ENCODE measurements at regions not wholly inside any gene's neighbourhood (a gene's known extent, or its start where the extent isn't known, plus 50 kb on each side); places are given as distances from the start of the nearest gene placed in this dataset.
"Not testable (repeated sequence)": the region's sequence is repeated elsewhere in the genome, so short reads cannot be mapped to it uniquely, and the experiment has no call there.

- no peak for DNase-seq
These were observed 425.4 kb downstream of the NDFIP2 start for GRCh38 chr13:79906345-79906744.

GRCh38 chr13:79905018-79905417 lies 424.1 kb downstream of the NDFIP2 start:
- DNase-seq, result no peak

- no peak for DNase-seq
These were observed 423.6 kb downstream of the NDFIP2 start for GRCh38 chr13:79904581-79904980.

- peak; percentile 17 for DNase-seq
These were observed 420.4 kb downstream of the NDFIP2 start for GRCh38 chr13:79901336-79901735.

GRCh38 chr13:79900356-79900755 lies 419.4 kb downstream of the NDFIP2 start:
- no peak for DNase-seq

GRCh38 chr13:79898996-79899395 lies 418.0 kb downstream of the NDFIP2 start:
- no peak for DNase-seq

GRCh38 chr13:79898202-79898826 lies 417.4 kb downstream of the NDFIP2 start:
- DNase-seq, result no peak

GRCh38 chr13:79896851-79897250 lies 415.9 kb downstream of the NDFIP2 start:
- DNase-seq, result no peak

GRCh38 chr13:79895416-79895815 lies 414.5 kb downstream of the NDFIP2 start:
- no peak for DNase-seq

GRCh38 chr13:79887278-79887677 lies 406.3 kb downstream of the NDFIP2 start:
- not testable (repeated sequence) for DNase-seq

- no peak for DNase-seq
These were observed 405.6 kb downstream of the NDFIP2 start for GRCh38 chr13:79886601-79887000.

GRCh38 chr13:79884890-79885289 lies 403.9 kb downstream of the NDFIP2 start:
- DNase-seq, result no peak

- DNase-seq, result no peak
These were observed 402.3 kb downstream of the NDFIP2 start for GRCh38 chr13:79883216-79883615.

GRCh38 chr13:79880818-79881217 lies 399.9 kb downstream of the NDFIP2 start:
- peak; percentile 49 for DNase-seq

- DNase-seq, result peak; percentile 43
These were observed 393.7 kb downstream of the NDFIP2 start for GRCh38 chr13:79874396-79875360.

- DNase-seq, result no peak
These were observed 390.6 kb downstream of the NDFIP2 start for GRCh38 chr13:79871594-79871993.

GRCh38 chr13:79870766-79871165 lies 389.8 kb downstream of the NDFIP2 start:
- DNase-seq, result no peak

- no peak for DNase-seq
These were observed 389.2 kb downstream of the NDFIP2 start for GRCh38 chr13:79870123-79870522.

GRCh38 chr13:79869326-79869725 lies 388.4 kb downstream of the NDFIP2 start:
- DNase-seq, result no peak

GRCh38 chr13:79867254-79867653 lies 386.3 kb downstream of the NDFIP2 start:
- DNase-seq, result peak; percentile 35

- no peak for DNase-seq
These were observed 385.5 kb downstream of the NDFIP2 start for GRCh38 chr13:79866436-79866835.

- DNase-seq, result no peak
These were observed 381.6 kb downstream of the NDFIP2 start for GRCh38 chr13:79862515-79862914.

GRCh38 chr13:79861731-79862130 lies 380.8 kb downstream of the NDFIP2 start:
- DNase-seq, result no peak

- DNase-seq, result no peak
These were observed 379.8 kb downstream of the NDFIP2 start for GRCh38 chr13:79860791-79861190.
